Trophoblast cell (in vitro differentiated cells and primary cell): ENCODE measurements at regions not wholly inside any gene's neighbourhood (a gene's known extent, or its start where the extent isn't known, plus 50 kb on each side); places are given as distances from the start of the nearest gene placed in this dataset.
A peak's percentile ranks its signal among the peaks of the same experiment; 100 is the strongest.

Source experiments
- DNase-seq, 2 donors: peaks; one replicate each; pipeline ENCODE4 v3.0.0-alpha.2; 2016
- H2AFZ ChIP-seq: 2 replicates; pipeline ENCODE4 v1.6.1; 2013; ENCODE audit warnings: low read length, moderate library complexity, mild to moderate bottlenecking; ENCODE audit not compliant: insufficient read depth, poor library complexity
- H2AK5ac ChIP-seq: 2 replicates; pipeline ENCODE4 v1.6.1; 2013; ENCODE audit warnings: mild to moderate bottlenecking, low read length
- H2BK120ac ChIP-seq: 2 replicates; pipeline ENCODE4 v1.6.1; 2013; ENCODE audit warnings: low read length, mild to moderate bottlenecking, moderate library complexity; ENCODE audit not compliant: insufficient read depth, poor library complexity
- H2BK12ac ChIP-seq: 2 replicates; pipeline ENCODE4 v1.6.1; 2013; ENCODE audit warnings: mild to moderate bottlenecking, low read length, moderate library complexity
- H2BK5ac ChIP-seq: 2 replicates; pipeline ENCODE4 v1.6.1; 2013; ENCODE audit warnings: low read length, low read depth, moderate library complexity, mild to moderate bottlenecking; ENCODE audit not compliant: poor library complexity
- H3K14ac ChIP-seq: 2 replicates; pipeline ENCODE4 v1.6.1; 2013; ENCODE audit warnings: mild to moderate bottlenecking, low read length
- H3K18ac ChIP-seq: 2 replicates; pipeline ENCODE4 v1.6.1; 2013; ENCODE audit warnings: mild to moderate bottlenecking, low read length
- H3K23ac ChIP-seq: 2 replicates; pipeline ENCODE4 v1.6.1; 2013; ENCODE audit warnings: low read length
- H3K27ac ChIP-seq: 2 replicates; pipeline ENCODE4 v1.5.1; 2013; ENCODE audit warnings: low read depth, mild to moderate bottlenecking, inconsistent platforms, low read length, moderate library complexity
- H3K27me3 ChIP-seq: 2 replicates; pipeline ENCODE4 v1.6.1; 2013; ENCODE audit warnings: inconsistent platforms, mild to moderate bottlenecking, low read length, moderate library complexity; ENCODE audit not compliant: insufficient read depth
- H3K36me3 ChIP-seq, 2 experiments: 1 replicate in 1 of 2; 2 replicates in 1 of 2; pipeline ENCODE4 v1.6.1; 2013; ENCODE audit warnings: low read length in 2 of 2, mild to moderate bottlenecking in 2 of 2, moderate library complexity in 1 of 2; ENCODE audit not compliant: insufficient read depth in 2 of 2, control insufficient read depth in 1 of 2
- H3K4ac ChIP-seq: 2 replicates; pipeline ENCODE4 v1.6.1; 2013; ENCODE audit warnings: low read depth, mild to moderate bottlenecking, low read length, moderate library complexity
- H3K4me1 ChIP-seq, 2 experiments: 1 replicate in 1 of 2; 2 replicates in 1 of 2; pipeline ENCODE4 v1.6.1; 2013; ENCODE audit warnings: low read length in 2 of 2, mild to moderate bottlenecking in 2 of 2, moderate library complexity in 1 of 2; ENCODE audit not compliant: insufficient read depth in 2 of 2, control insufficient read depth in 1 of 2
- H3K4me2 ChIP-seq: 2 replicates; pipeline ENCODE4 v1.6.1; 2013; ENCODE audit warnings: inconsistent platforms, mild to moderate bottlenecking, low read length, moderate library complexity
- H3K4me3 ChIP-seq: 2 replicates; pipeline ENCODE4 v1.5.1; 2013; ENCODE audit warnings: mild to moderate bottlenecking, low read depth, low read length, inconsistent platforms
- H3K79me1 ChIP-seq: one replicate; pipeline ENCODE4 v1.6.1; 2013; ENCODE audit warnings: low read length
- H3K79me2 ChIP-seq: 2 replicates; pipeline ENCODE4 v1.6.1; 2013; ENCODE audit warnings: low read length, mild to moderate bottlenecking; ENCODE audit not compliant: control insufficient read depth, insufficient read depth, poor library complexity
- H3K9ac ChIP-seq: 2 replicates; pipeline ENCODE4 v1.6.1; 2013; ENCODE audit warnings: mild to moderate bottlenecking, low read length
- H3K9me3 ChIP-seq: 2 replicates; pipeline ENCODE4 v1.6.1; 2013; ENCODE audit warnings: low read depth, mild to moderate bottlenecking, control low read depth, inconsistent platforms, low read length; ENCODE audit not compliant: insufficient read depth
- H4K12ac ChIP-seq: 2 replicates; pipeline ENCODE4 v1.6.1; 2013; ENCODE audit warnings: low read depth, mild to moderate bottlenecking, low read length, moderate library complexity
- H4K8ac ChIP-seq: 2 replicates; pipeline ENCODE4 v1.6.1; 2013; ENCODE audit warnings: low read depth, mild to moderate bottlenecking, low read length, moderate library complexity
- H4K91ac ChIP-seq: one replicate; pipeline ENCODE4 v1.6.1; 2013; ENCODE audit warnings: low read depth, mild to moderate bottlenecking, low read length, moderate library complexity
- WGBS: extraction: QIAGEN DNeasy Blood & Tissue Kit; methylation state at CpG from one replicate; pipeline ENCODE4 v1.1.7; 2013; ENCODE audit warnings: missing lambda C conversion rate; ENCODE audit not compliant: insufficient read length, insufficient coverage; ENCODE audit errors: extremely low coverage; 5-methylcytosine and 5-hydroxymethylcytosine counted together

GRCh38 chr3:28103861-28104260 is 137.6 kb upstream of the CMC1 start:
- no peak overlapping the region for H2AK5ac ChIP-seq

GRCh38 chr3:28104896-28105534 is 136.4 kb upstream of the CMC1 start:
- Histone ChIP-seq H3K4me3 (no peak overlapping the region), H3K9me3 (no peaks in the 10 kb centered on the region), H2BK120ac (no peak overlapping the region), H3K79me2 (no peaks in the 10 kb centered on the region), H2BK12ac (no peak overlapping the region), H2AFZ (no peak overlapping the region), H3K36me3 (no peaks in the 10 kb centered on the region), H4K91ac (no peak overlapping the region), H3K4me2 (no peak overlapping the region), H2AK5ac (no peak overlapping the region), H4K12ac (no peak overlapping the region), H3K9ac (no peak overlapping the region), H3K4me1 (no peaks in the 10 kb centered on the region), H4K8ac (no peak overlapping the region), H3K14ac (no peak overlapping the region), H3K4ac (no peak overlapping the region), H3K18ac (no peak overlapping the region), H3K27me3 (no peaks in the 10 kb centered on the region), H3K79me1 (no peaks in the 10 kb centered on the region), H2BK5ac (no peak overlapping the region), H3K23ac (no peak overlapping the region), H3K27ac (no peak overlapping the region)
- WGBS: no CpG with 5 or more reads among the region's 11 CpGs
- no peak for DNase-seq

More at GRCh38 chr3:28103861-28104260, 137.6 kb upstream of the CMC1 start:
- no peaks in the 10 kb centered on the region for H3K9me3 ChIP-seq
- H3K4ac ChIP-seq: no peak overlapping the region
- no peak overlapping the region for H4K91ac ChIP-seq
- no peak overlapping the region for H2BK5ac ChIP-seq
- DNase-seq: no peak
- peak overlapping the region; percentile 58 for H3K9ac ChIP-seq
- H3K79me1 ChIP-seq: no peaks in the 10 kb centered on the region
- H3K14ac ChIP-seq: no peak overlapping the region
- no peak overlapping the region for H3K4me3 ChIP-seq
- H3K79me2 ChIP-seq: no peaks in the 10 kb centered on the region
- WGBS: no CpG with 5 or more reads among the region's 3 CpGs
- no peak overlapping the region for H3K18ac ChIP-seq
- H3K23ac ChIP-seq: no peak overlapping the region
- no peak overlapping the region for H2BK120ac ChIP-seq
- no peaks in the 10 kb centered on the region for H3K36me3 ChIP-seq
- H3K27me3 ChIP-seq: no peaks in the 10 kb centered on the region
- no peak overlapping the region for H3K4me2 ChIP-seq
- H4K12ac ChIP-seq: no peak overlapping the region
- H3K27ac ChIP-seq: no peak overlapping the region
- H4K8ac ChIP-seq: no peak overlapping the region
- no peaks in the 10 kb centered on the region for H3K4me1 ChIP-seq
- no peak overlapping the region for H2AFZ ChIP-seq
- H2BK12ac ChIP-seq: no peak overlapping the region

GRCh38 chr3:28109829-28110228 is 131.6 kb upstream of the CMC1 start:
- no peaks in the 10 kb centered on the region for H3K79me1 ChIP-seq
- no peak overlapping the region for H2AFZ ChIP-seq
- no peak for DNase-seq
- H4K12ac ChIP-seq: no peak overlapping the region
- peaks cover under 1% of the 10 kb centered on the region for H3K9me3 ChIP-seq
- no peak overlapping the region for H3K4me3 ChIP-seq
- H3K36me3 ChIP-seq: no peaks in the 10 kb centered on the region
- H3K14ac ChIP-seq: no peak overlapping the region
- no CpG with 5 or more reads among the region's 2 CpGs for WGBS
- H3K18ac ChIP-seq: no peak overlapping the region
- no peak overlapping the region for H4K8ac ChIP-seq
- no peak overlapping the region for H3K4me2 ChIP-seq
- no peak overlapping the region for H4K91ac ChIP-seq
- no peak overlapping the region for H2BK12ac ChIP-seq
- no peak overlapping the region for H2AK5ac ChIP-seq
- no peak overlapping the region for H2BK5ac ChIP-seq
- no peak overlapping the region for H3K4ac ChIP-seq
- no peaks in the 10 kb centered on the region for H3K79me2 ChIP-seq
- no peak overlapping the region for H2BK120ac ChIP-seq
- no peaks in the 10 kb centered on the region for H3K4me1 ChIP-seq
- H3K9ac ChIP-seq: no peak overlapping the region
- H3K27me3 ChIP-seq: no peaks in the 10 kb centered on the region
- H3K23ac ChIP-seq: no peak overlapping the region
- H3K27ac ChIP-seq: no peak overlapping the region

- H3K4me3 ChIP-seq: no peak overlapping the region
- H3K14ac ChIP-seq: no peak overlapping the region
- no peak overlapping the region for H3K23ac ChIP-seq
- H2AFZ ChIP-seq: no peak overlapping the region
- no peak overlapping the region for H2BK120ac ChIP-seq
- H2BK12ac ChIP-seq: no peak overlapping the region
- H4K12ac ChIP-seq: no peak overlapping the region
- H3K4me2 ChIP-seq: no peak overlapping the region
- no peaks in the 10 kb centered on the region for H3K36me3 ChIP-seq
- H3K18ac ChIP-seq: no peak overlapping the region
- H3K9ac ChIP-seq: no peak overlapping the region
- H3K79me2 ChIP-seq: no peaks in the 10 kb centered on the region
- H2BK5ac ChIP-seq: no peak overlapping the region
- no peaks in the 10 kb centered on the region for H3K4me1 ChIP-seq
- no peak overlapping the region for H4K91ac ChIP-seq
- no peaks in the 10 kb centered on the region for H3K79me1 ChIP-seq
- H3K9me3 ChIP-seq: peaks cover 2% of the 10 kb centered on the region
- H2AK5ac ChIP-seq: no peak overlapping the region
- no peak overlapping the region for H4K8ac ChIP-seq
- no peak overlapping the region for H3K27ac ChIP-seq
- no peak overlapping the region for H3K4ac ChIP-seq
- no peak for DNase-seq
- H3K27me3 ChIP-seq: no peaks in the 10 kb centered on the region
Observed at GRCh38 chr3:28110869-28111268, 130.6 kb upstream of the CMC1 start.
